ENCODE measurements at regions not wholly inside any gene's neighbourhood (a gene's known extent, or its start where the extent isn't known, plus 50 kb on each side); places are given as distances from the start of the nearest gene placed in this dataset.
A peak's percentile ranks its signal among the peaks of the same experiment; 100 is the strongest.

GRCh38 chr5:148937239-148937638 is 110.8 kb downstream of the ADRB2 start:
- ATAC-seq (ENCODE audit: poor library complexity) (no peak), DNase-seq (no peak)
- intact Hi-C loops (cut with DNase I): no loop called here

- intact Hi-C loops (cut with DNase I): no loop called here
- ATAC-seq (ENCODE audit: poor library complexity): no peak
- DNase-seq: no peak
Observed at GRCh38 chr5:148937830-148938521, 111.6 kb downstream of the ADRB2 start.

GRCh38 chr5:148938522-148938882 is 112.1 kb downstream of the ADRB2 start:
- intact Hi-C loops (cut with DNase I): no loop called here
- no peak for DNase-seq
- no peak for ATAC-seq (ENCODE audit: poor library complexity)

GRCh38 chr5:148939676-148940075 is 113.3 kb downstream of the ADRB2 start:
- intact Hi-C loops (cut with DNase I): no loop called here
- DNase-seq (no peak), ATAC-seq (ENCODE audit: poor library complexity) (no peak)

- intact Hi-C loops (cut with DNase I): no loop called here
- DNase-seq (no peak), ATAC-seq (ENCODE audit: poor library complexity) (no peak)
Observed at GRCh38 chr5:148941810-148942209, 115.4 kb downstream of the ADRB2 start.

GRCh38 chr5:148949841-148950470 is 112.9 kb downstream of the SH3TC2 start:
- ATAC-seq (ENCODE audit: poor library complexity) (peak; percentile 93), DNase-seq (peak; percentile 68)
- intact Hi-C loops (cut with DNase I): loop anchor here (5.0 kb wide), 1 partner anchor 208 kb away; no protein-coding TSS in a partner anchor

GRCh38 chr5:148950471-148950863 is 112.4 kb downstream of the SH3TC2 start:
- ATAC-seq (ENCODE audit: poor library complexity) (peak; percentile 65), DNase-seq (no peak)
- intact Hi-C loops (cut with DNase I): loop anchor here (5.0 kb wide), 1 partner anchor 208 kb away; no protein-coding TSS in a partner anchor

- DNase-seq: no peak
- ATAC-seq (ENCODE audit: poor library complexity): no peak
- intact Hi-C loops (cut with DNase I): loop anchor here (5.0 kb wide), 1 partner anchor 209 kb away; no protein-coding TSS in a partner anchor
Observed at GRCh38 chr5:148950892-148951291, 112.0 kb downstream of the SH3TC2 start.

GRCh38 chr5:148951612-148952011 is 111.2 kb downstream of the SH3TC2 start:
- DNase-seq: no peak
- no peak for ATAC-seq (ENCODE audit: poor library complexity)

GRCh38 chr5:148952097-148952867 is 110.6 kb downstream of the SH3TC2 start:
- DNase-seq (no peak), ATAC-seq (ENCODE audit: poor library complexity) (no peak)
- intact Hi-C loops (cut with DNase I): loop anchor here (5.0 kb wide), 1 partner anchor 210 kb away; no protein-coding TSS in a partner anchor

More at GRCh38 chr5:148951612-148952011, 111.2 kb downstream of the SH3TC2 start:
- intact Hi-C loops (cut with DNase I): loop anchor here (5.0 kb wide), 1 partner anchor 209 kb away; no protein-coding TSS in a partner anchor

GRCh38 chr5:148953711-148954110 is 109.2 kb downstream of the SH3TC2 start:
- intact Hi-C loops (cut with DNase I): loop anchor here (5.0 kb wide), 1 partner anchor 211 kb away; no protein-coding TSS in a partner anchor
- DNase-seq (no peak), ATAC-seq (ENCODE audit: poor library complexity) (no peak)
